Pancreas (tissue), 10 donors: ENCODE measurements at regions not wholly inside any gene's neighbourhood (a gene's known extent, or its start where the extent isn't known, plus 50 kb on each side); places are given as distances from the start of the nearest gene placed in this dataset.
A peak's percentile ranks its signal among the peaks of the same experiment; 100 is the strongest.
"Not testable (repeated sequence)": the region's sequence is repeated elsewhere in the genome, so short reads cannot be mapped to it uniquely, and the experiment has no call there.

ENCODE experiments used
- ATAC-seq, 4 donors: fragments of 200-7000 bp; cut with Tn5 transposase; one replicate each; pipeline versions ENCODE4 v1.8.0 to v1.9.1; 2020; ENCODE audit warnings: mild to moderate bottlenecking in 4 of 4, moderate library complexity in 4 of 4
- DNase-seq, 6 donors: peaks; one replicate each; pipeline ENCODE4 v3.0.0-alpha.2; 2020
- FAIRE-seq: peaks from 2 replicates; lab custom pipeline; 2012; peaks lifted over from hg19 to GRCh38; lab: Jason Lieb, UNC
- H3K27ac ChIP-seq, 4 donors: fragments of 200-600 bp; sonication (generic); 1 replicate in 3 of 4; 2 replicates in 1 of 4; pipeline versions ENCODE4 v1.5.0 to v1.8.0; 2020
- H3K27me3 ChIP-seq, 4 donors: fragments of 200-600 bp; one replicate each; pipeline ENCODE4 v1.8.0; 2021
- H3K36me3 ChIP-seq, 3 donors: fragments of 200-600 bp; sonication (generic) in 1 of 3; one replicate each; pipeline versions ENCODE4 v1.5.0 to v1.8.0; 2020 to 2021
- H3K4me1 ChIP-seq, 3 donors: fragments of 200-600 bp; one replicate each; pipeline ENCODE4 v1.8.0; 2021
- H3K4me3 ChIP-seq, 4 donors: fragments of 200-600 bp; sonication (generic) in 2 of 4; one replicate each; pipeline versions ENCODE4 v1.5.0 to v1.8.0; 2020 to 2021
- H3K9me3 ChIP-seq, 4 donors: fragments of 200-600 bp; one replicate each; pipeline ENCODE4 v1.8.0; 2021
- WGBS, 2 donors: extraction: QIAGEN DNeasy Blood & Tissue Kit; methylation state at CpG; one replicate each; pipeline ENCODE4 v1.1.7; 2013; 5-methylcytosine and 5-hydroxymethylcytosine counted together
- intact Hi-C, 3 donors: fragments of 100-400 bp; cut with DNase I; formaldehyde crosslinking; loops; one replicate each; pipeline versions ENCODE4 v1.11.1 to v1.14.2; 2022
- TF ChIP-seq, protein P1 (sequence below), 4 donors: fragments of 200-600 bp; sonication (generic) in 3 of 4; IDR thresholded peaks; one replicate each; pipeline versions ENCODE4 v1.5.0 to v1.8.0; 2021; ENCODE audit warnings: antibody characterized with exemption in 4 of 4
- donor health status: healthy with polysubstance abuse.
- donor health status: DM: no; HTN: no; CAD: no; lungs with moderate emphysema.
- donor health status: DM: no; HTN: no; CAD: no.
- donor health status: control.
- donor health status: control.
- donor health status: Bipolar disorder and iron deficiency.
- donor health status: DM: yes; HTN: yes; CAD: no.
- donor health status: DM: no; HTN: no; CAD: no.
- donor health status: DM: no; HTN: no; CAD: no.
- donor health status: DM: yes; HTN: yes; CAD: no.

DNA sequence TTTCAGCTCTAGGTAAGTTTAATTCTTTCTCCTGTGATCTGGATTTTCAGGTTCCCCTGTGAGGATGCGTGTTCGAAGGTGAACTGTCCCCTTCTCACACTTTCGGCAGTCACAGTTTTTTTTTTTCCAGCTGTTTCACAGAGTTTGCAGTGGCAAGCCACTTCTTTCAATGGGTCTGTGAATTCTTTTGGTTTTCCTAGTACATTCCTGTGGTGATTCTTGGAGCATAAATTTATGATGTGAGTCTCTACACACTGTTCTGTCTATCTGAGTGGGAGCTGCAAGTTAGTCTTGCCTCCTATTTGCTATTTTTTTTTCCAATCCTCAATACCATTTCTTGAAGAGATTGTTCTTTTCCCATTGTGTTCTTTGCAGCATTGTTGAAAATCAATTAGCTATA is 595.5 kb downstream of the RAPGEF2 start:
- no peaks in the 10 kb centered on the region for H3K27me3 ChIP-seq
- no peaks in the 10 kb centered on the region for H3K9me3 ChIP-seq
- intact Hi-C loops = no loop called here
- H3K36me3 ChIP-seq = no peaks in the 10 kb centered on the region
- 94 to 96% methylated on average over 3 of the region's 3 CpGs for WGBS, 2 donors
- TF ChIP-seq, protein P1, sequence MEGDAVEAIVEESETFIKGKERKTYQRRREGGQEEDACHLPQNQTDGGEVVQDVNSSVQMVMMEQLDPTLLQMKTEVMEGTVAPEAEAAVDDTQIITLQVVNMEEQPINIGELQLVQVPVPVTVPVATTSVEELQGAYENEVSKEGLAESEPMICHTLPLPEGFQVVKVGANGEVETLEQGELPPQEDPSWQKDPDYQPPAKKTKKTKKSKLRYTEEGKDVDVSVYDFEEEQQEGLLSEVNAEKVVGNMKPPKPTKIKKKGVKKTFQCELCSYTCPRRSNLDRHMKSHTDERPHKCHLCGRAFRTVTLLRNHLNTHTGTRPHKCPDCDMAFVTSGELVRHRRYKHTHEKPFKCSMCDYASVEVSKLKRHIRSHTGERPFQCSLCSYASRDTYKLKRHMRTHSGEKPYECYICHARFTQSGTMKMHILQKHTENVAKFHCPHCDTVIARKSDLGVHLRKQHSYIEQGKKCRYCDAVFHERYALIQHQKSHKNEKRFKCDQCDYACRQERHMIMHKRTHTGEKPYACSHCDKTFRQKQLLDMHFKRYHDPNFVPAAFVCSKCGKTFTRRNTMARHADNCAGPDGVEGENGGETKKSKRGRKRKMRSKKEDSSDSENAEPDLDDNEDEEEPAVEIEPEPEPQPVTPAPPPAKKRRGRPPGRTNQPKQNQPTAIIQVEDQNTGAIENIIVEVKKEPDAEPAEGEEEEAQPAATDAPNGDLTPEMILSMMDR (IDR thresholded peaks at IDR 0.05) = no peak
- no peak overlapping the region for H3K4me3 ChIP-seq
- FAIRE-seq (no peak), ATAC-seq (peak in 1 of 4 donors; percentile 38), DNase-seq (no peak)
- H3K27ac ChIP-seq = no peak overlapping the region
- H3K4me1 ChIP-seq = no peaks in the 10 kb centered on the region

DNA sequence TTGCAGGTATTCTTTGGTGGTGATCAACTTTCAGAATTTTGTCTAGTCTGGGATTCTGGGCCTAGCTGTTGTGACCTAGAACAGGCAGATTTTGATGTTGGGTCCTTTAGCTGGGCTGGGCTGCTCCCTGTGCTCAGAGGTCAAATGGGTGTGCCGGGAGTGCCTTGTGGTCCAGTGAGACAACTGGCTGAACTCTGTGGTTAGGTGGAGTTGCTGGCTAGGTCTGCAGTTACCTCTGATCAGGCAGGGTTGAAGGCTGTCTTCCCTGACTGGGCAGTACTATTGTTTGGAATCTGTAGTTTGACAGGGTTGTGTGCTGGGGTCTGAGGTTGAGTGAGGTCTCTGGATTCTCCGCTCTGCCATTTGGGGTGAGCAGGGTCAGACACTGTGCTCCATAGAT is 599.3 kb downstream of the RAPGEF2 start:
- ATAC-seq = no peak
- H3K27ac ChIP-seq = no peak overlapping the region
- no peak overlapping the region for H3K4me3 ChIP-seq
- intact Hi-C loops = no loop called here
- H3K9me3 ChIP-seq = no peaks in the 10 kb centered on the region
- no peaks in the 10 kb centered on the region for H3K4me1 ChIP-seq
- H3K27me3 ChIP-seq = no peaks in the 10 kb centered on the region
- FAIRE-seq = no peak
- no peaks in the 10 kb centered on the region for H3K36me3 ChIP-seq
- TF ChIP-seq, protein P1 (IDR thresholded peaks at IDR 0.05) = no peak
- 73 to 92% methylated on average over 2 of the region's 2 CpGs for WGBS, 2 donors
- DNase-seq = no peak

- Histone ChIP-seq H3K27me3 (no peaks in the 10 kb centered on the region), H3K36me3 (no peaks in the 10 kb centered on the region), H3K9me3 (no peaks in the 10 kb centered on the region), H3K4me3 (no peak overlapping the region), H3K4me1 (no peaks in the 10 kb centered on the region), H3K27ac (no peak overlapping the region)
- no peak for DNase-seq
- intact Hi-C loops = no loop called here
- no peak for ATAC-seq
- TF ChIP-seq, protein P1 (IDR thresholded peaks at IDR 0.05) = no peak
- FAIRE-seq = no peak
Observed at GRCh38 chr4:159705334-159705733, 602.5 kb downstream of the RAPGEF2 start.

DNA sequence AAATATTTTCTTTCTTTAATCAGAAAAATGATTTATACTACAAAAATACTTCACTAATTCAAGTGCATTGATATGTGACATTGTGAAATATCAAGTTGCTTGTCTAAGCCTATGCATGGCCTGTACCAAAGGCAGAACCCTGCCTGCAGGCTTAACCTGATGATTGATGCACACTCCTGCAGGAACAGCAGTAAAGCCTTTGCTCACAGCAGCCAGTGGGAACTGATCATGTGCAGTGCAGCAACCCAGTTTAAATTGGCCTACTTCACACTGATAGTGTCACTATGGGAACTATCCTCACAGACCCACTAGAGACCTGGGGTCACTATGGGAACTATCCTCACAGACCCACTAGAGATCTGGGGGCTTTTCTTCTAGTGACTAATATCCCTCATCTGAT is 603.8 kb downstream of the RAPGEF2 start:
- intact Hi-C loops = no loop called here
- H3K4me3 ChIP-seq = no peak overlapping the region
- no peaks in the 10 kb centered on the region for H3K36me3 ChIP-seq
- TF ChIP-seq, protein P1 (IDR thresholded peaks at IDR 0.05) = no peak
- H3K9me3 ChIP-seq = no peaks in the 10 kb centered on the region
- no peak for FAIRE-seq
- H3K27ac ChIP-seq = no peak overlapping the region
- H3K4me1 ChIP-seq = no peaks in the 10 kb centered on the region
- no peak for ATAC-seq
- no peaks in the 10 kb centered on the region for H3K27me3 ChIP-seq
- DNase-seq = no peak

DNA sequence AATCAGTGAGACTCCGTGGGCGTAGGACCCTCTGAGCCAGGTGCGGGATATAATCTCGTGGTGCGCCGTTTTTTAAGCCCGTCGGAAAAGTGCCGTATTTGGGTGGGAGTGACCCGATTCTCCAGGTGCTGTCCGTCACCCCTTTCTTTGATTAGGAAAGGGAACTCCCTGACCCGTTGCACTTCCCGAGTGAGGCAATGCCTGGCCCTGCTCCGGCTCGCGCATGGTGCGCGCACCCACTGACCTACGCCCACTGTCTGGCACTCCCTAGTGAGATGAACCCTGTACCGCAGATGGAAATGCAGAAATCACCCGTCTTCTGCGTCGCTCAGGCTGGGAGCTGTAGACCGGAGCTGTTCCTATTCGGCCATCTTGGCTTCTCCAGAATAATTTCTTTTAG is 612.3 kb downstream of the RAPGEF2 start:
- H3K9me3 ChIP-seq, H3K27ac ChIP-seq, H3K4me1 ChIP-seq, FAIRE-seq, intact Hi-C loops, H3K27me3 ChIP-seq, DNase-seq, H3K4me3 ChIP-seq, H3K36me3 ChIP-seq, ATAC-seq: not testable (repeated sequence)
- WGBS, 2 donors = 91 to 92% methylated on average over 25 of the region's 25 CpGs

DNA sequence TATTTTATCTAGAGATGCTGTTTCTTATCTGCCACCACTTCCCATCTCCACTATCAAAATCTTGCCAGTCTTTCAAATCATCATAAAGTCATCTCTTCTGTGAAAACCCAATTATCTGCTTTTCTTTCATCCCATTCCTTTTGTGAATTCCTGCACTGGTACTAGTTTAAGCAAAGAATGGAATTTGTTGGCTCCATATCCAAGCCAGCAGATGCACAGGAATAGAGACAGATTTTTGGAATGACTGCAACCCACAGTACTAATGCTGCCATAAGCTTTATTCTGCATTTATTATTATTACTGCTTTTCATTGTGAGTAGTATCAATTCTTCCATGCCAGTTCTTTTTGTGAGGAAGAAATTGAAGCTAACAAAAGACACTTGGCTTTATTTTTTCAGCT is 616.7 kb downstream of the RAPGEF2 start:
- H3K4me1 ChIP-seq = no peaks in the 10 kb centered on the region
- ATAC-seq (no peak), DNase-seq (no peak), FAIRE-seq (no peak)
- no peaks in the 10 kb centered on the region for H3K27me3 ChIP-seq
- H3K36me3 ChIP-seq = no peaks in the 10 kb centered on the region
- H3K4me3 ChIP-seq = no peak overlapping the region
- H3K9me3 ChIP-seq = no peaks in the 10 kb centered on the region
- no peak overlapping the region for H3K27ac ChIP-seq
- intact Hi-C loops = no loop called here
- TF ChIP-seq, protein P1 (IDR thresholded peaks at IDR 0.05) = no peak
